ENCODE measurements at regions not wholly inside any gene's neighbourhood (a gene's known extent, or its start where the extent isn't known, plus 50 kb on each side); places are given as distances from the start of the nearest gene placed in this dataset.

- DNase-seq (ENCODE audit: low read depth in 3 of 3) = no peak
Observed at GRCh38 chr11:43626798-43627197, 53.7 kb upstream of the HSD17B12 start.

All from stimulated activated CD4-positive, alpha-beta T cell treated with anti-CD3 and anti-CD28 coated beads, TNF-alpha, amount 100 ng/mL, for 48 hours (primary cell).